Upper lobe of left lung (tissue), 4 donors: ENCODE measurements at regions not wholly inside any gene's neighbourhood (a gene's known extent, or its start where the extent isn't known, plus 50 kb on each side); places are given as distances from the start of the nearest gene placed in this dataset.

Experiments used
- EP300 ChIP-seq, 4 donors: sonication (generic); formaldehyde crosslinking; IDR thresholded peaks; one replicate each; pipeline ENCODE4 v1.5.1; 2017; ENCODE audit warnings: antibody characterized with exemption in 4 of 4, control low read depth in 2 of 4
- POLR2A ChIP-seq, 4 donors: fragments of 450-650 bp; IDR thresholded peaks; one replicate each; pipeline ENCODE4 v1.5.1; 2016 to 2017; ENCODE audit warnings: antibody characterized with exemption in 4 of 4, mild to moderate bottlenecking in 2 of 4

DNA sequence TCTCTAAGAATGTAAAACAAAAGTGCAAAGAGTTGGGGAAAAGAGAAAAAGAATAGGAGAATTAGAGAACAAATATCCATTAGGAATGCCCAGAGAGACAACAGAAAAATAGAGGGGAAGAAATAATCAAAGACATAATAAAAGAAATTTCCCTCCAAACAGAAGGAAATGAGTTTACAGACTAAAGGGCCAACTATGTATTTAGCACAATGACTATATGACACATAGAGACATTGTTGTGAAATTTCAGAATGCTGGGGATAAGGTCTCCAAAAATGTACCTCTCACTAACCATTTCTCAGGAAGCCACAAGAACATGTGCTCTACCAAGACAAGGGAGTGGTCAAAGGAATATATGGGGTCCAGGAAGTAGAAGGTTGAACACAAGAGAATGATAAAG, 121.0 kb upstream of the ACSL4 start:
- TF ChIP-seq EP300 (IDR thresholded peaks at IDR 0.05) (no peak), POLR2A (IDR thresholded peaks at IDR 0.05) (no peak)
